ENCODE measurements at regions not wholly inside any gene's neighbourhood (a gene's known extent, or its start where the extent isn't known, plus 50 kb on each side); places are given as distances from the start of the nearest gene placed in this dataset.
A peak's percentile ranks its signal among the peaks of the same experiment; 100 is the strongest.

DNA sequence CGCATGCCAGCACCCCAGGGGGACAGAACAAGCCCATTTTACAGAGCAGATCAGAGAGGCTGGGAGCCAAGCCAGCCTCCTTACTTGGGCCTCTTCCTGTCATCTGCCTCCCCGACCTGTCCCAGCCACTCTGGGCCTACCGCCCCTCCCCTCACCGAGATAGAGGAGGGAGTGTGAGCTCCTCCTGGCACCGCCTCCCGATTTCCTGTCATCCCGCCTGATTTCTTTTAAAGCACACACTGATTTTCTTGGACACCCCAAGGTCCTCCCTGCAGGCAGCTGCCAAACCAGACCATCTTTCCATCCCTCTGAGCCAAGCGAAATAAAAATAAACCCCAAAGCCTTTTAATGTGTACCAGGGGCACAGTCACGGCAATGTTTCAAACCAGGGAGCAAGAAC lies 108.4 kb downstream of the RFLNA start:
- Histone ChIP-seq H3K79me1 (ENCODE audit: insufficient read depth, low read depth, low read length, poor library complexity, severe bottlenecking) (no peaks in the 10 kb centered on the region), H4K91ac (ENCODE audit: insufficient read length, low read depth, low read length) (no peak overlapping the region), H3K56ac (ENCODE audit: insufficient read length, low read depth, low read length) (no peak overlapping the region), H3K79me2 (ENCODE audit: insufficient read depth, low read length) (no peaks in the 10 kb centered on the region), H3K9me3 (ENCODE audit: control insufficient read depth, low read depth, low read length) (no peaks in the 10 kb centered on the region), H3T11ph (ENCODE audit: low read length) (no peak overlapping the region), H4K8ac (replicated peaks; ENCODE audit: insufficient read length, low read depth, low read length) (no peak overlapping the region), H4K20me1 (ENCODE audit: control insufficient read depth, insufficient read depth, insufficient read length) (no peaks in the 10 kb centered on the region), H3K4ac (ENCODE audit: low read depth, low read length) (no peak overlapping the region), H3K23ac (ENCODE audit: insufficient read length, low read depth, low read length) (no peak overlapping the region), H3K9ac (ENCODE audit: extremely low read depth, insufficient read length, low read length) (no peak overlapping the region), H3K23me2 (ENCODE audit: insufficient read length, low read depth, low read length, poor library complexity, severe bottlenecking) (no peaks in the 10 kb centered on the region), H2AFZ (ENCODE audit: low read length) (no peak overlapping the region), H2BK20ac (ENCODE audit: low read depth, low read length, poor library complexity, severe bottlenecking) (no peak overlapping the region), H2AK5ac (ENCODE audit: insufficient read length, low read length) (no peak overlapping the region), H3K18ac (ENCODE audit: insufficient read length, low read depth, low read length) (no peak overlapping the region), H3K27ac (ENCODE audit: insufficient read length, low read depth, low read length) (no peak overlapping the region), H3K27me3 (ENCODE audit: insufficient read depth, low read length) (no peaks in the 10 kb centered on the region), H2BK120ac (ENCODE audit: low read depth, low read length, poor library complexity, severe bottlenecking) (no peak overlapping the region), H4K5ac (ENCODE audit: insufficient read length, low read depth, low read length) (no peak overlapping the region), H2BK15ac (ENCODE audit: low read depth, low read length) (no peak overlapping the region), H2BK5ac (ENCODE audit: insufficient read length, low read length) (no peak overlapping the region), H3K4me2 (ENCODE audit: insufficient read depth, insufficient read length, low read length) (no peak overlapping the region), H3K14ac (ENCODE audit: insufficient read depth, low read length) (no peak overlapping the region), H3K4me1 (ENCODE audit: insufficient read depth, low read length) (no peaks in the 10 kb centered on the region), H2BK12ac (ENCODE audit: insufficient read length, low read depth, low read length) (no peak overlapping the region)
- DNase-seq: no peak
- no CpG with 5 or more reads among the region's 9 CpGs for WGBS (ENCODE audit: extremely low coverage, insufficient read length, low lambda C conversion rate)
- no peak for TF ChIP-seq CTCF (conservative IDR thresholded peaks at IDR 0.05)
- H3K9me3 Mint-ChIP-seq: no peaks in the 10 kb centered on the region; a peak in 1 of 5 replicates
- H3K27ac Mint-ChIP-seq: peak overlapping the region; percentile 10 to 87 (median 76); a peak in 4 of 7 replicates
- H3K36me3 Mint-ChIP-seq (ENCODE audit: insufficient read depth in 1 of 3, low read depth in 3 of 3): peaks cover 18 to 47% (median 37%) of the 10 kb centered on the region in 3 experiments; a peak in 6 of 7 replicates
- H3K4me1 Mint-ChIP-seq: peaks cover 21 to 48% of the 10 kb centered on the region in 2 experiments
- peak overlapping the region in 1 of 2 experiments; percentile 13; a peak in 2 of 5 replicates for H3K4me3 Mint-ChIP-seq
- no peaks in the 10 kb centered on the region; the same call in 1 of the 2 replicates for H3K27me3 Mint-ChIP-seq (ENCODE audit: low read depth)

Data from H9 (cell line).